ENCODE measurements at regions not wholly inside any gene's neighbourhood (a gene's known extent, or its start where the extent isn't known, plus 50 kb on each side); places are given as distances from the start of the nearest gene placed in this dataset.

GRCh38 chr1:193634876-193635275, 448.5 kb upstream of the B3GALT2 start:
- DNase-seq (ENCODE audit: low read depth) = no peak
- FAIRE-seq = no peak

GRCh38 chr1:193634470-193634869, 448.1 kb upstream of the B3GALT2 start:
- no peak for TF ChIP-seq CTCF (IDR thresholded peaks at IDR 0.05; ENCODE audit: insufficient read depth, low read length, severe bottlenecking)
- H3K36me3 ChIP-seq (ENCODE audit: control insufficient read depth, insufficient read depth, low read length) = no peaks in the 10 kb centered on the region
- H3K27me3 ChIP-seq (ENCODE audit: control insufficient read depth, insufficient read depth, low read length) = no peaks in the 10 kb centered on the region
- FAIRE-seq (no peak), DNase-seq (ENCODE audit: low read depth) (peak; percentile 60)
- H3K4me3 ChIP-seq (ENCODE audit: low read depth, low read length) = no peak overlapping the region

More at GRCh38 chr1:193634876-193635275, 448.5 kb upstream of the B3GALT2 start:
- Histone ChIP-seq H3K36me3 (ENCODE audit: control insufficient read depth, insufficient read depth, low read length) (no peaks in the 10 kb centered on the region), H3K27me3 (ENCODE audit: control insufficient read depth, insufficient read depth, low read length) (no peaks in the 10 kb centered on the region), H3K4me3 (ENCODE audit: low read depth, low read length) (no peak overlapping the region)
- TF ChIP-seq CTCF (IDR thresholded peaks at IDR 0.05; ENCODE audit: insufficient read depth, low read length, severe bottlenecking) = no peak

- FAIRE-seq (no peak), DNase-seq (ENCODE audit: low read depth) (no peak)
- Histone ChIP-seq H3K27me3 (ENCODE audit: control insufficient read depth, insufficient read depth, low read length) (no peaks in the 10 kb centered on the region), H3K36me3 (ENCODE audit: control insufficient read depth, insufficient read depth, low read length) (no peaks in the 10 kb centered on the region), H3K4me3 (ENCODE audit: low read depth, low read length) (no peak overlapping the region)
- no peak for TF ChIP-seq CTCF (IDR thresholded peaks at IDR 0.05; ENCODE audit: insufficient read depth, low read length, severe bottlenecking)
Observed at GRCh38 chr1:193633991-193634390, 447.6 kb upstream of the B3GALT2 start.

- DNase-seq (ENCODE audit: low read depth) = no peak
- Histone ChIP-seq H3K36me3 (ENCODE audit: control insufficient read depth, insufficient read depth, low read length) (no peaks in the 10 kb centered on the region), H3K27me3 (ENCODE audit: control insufficient read depth, insufficient read depth, low read length) (no peaks in the 10 kb centered on the region), H3K4me3 (ENCODE audit: low read depth, low read length) (no peak overlapping the region)
- TF ChIP-seq CTCF (IDR thresholded peaks at IDR 0.05; ENCODE audit: insufficient read depth, low read length, severe bottlenecking) = no peak
- no peak for FAIRE-seq
Observed at GRCh38 chr1:193633093-193633492, 446.7 kb upstream of the B3GALT2 start.

GRCh38 chr1:193631306-193631705, 444.9 kb upstream of the B3GALT2 start:
- no peak for FAIRE-seq

More at GRCh38 chr1:193631306-193631705, 444.9 kb upstream of the B3GALT2 start:
- H3K36me3 ChIP-seq (ENCODE audit: control insufficient read depth, insufficient read depth, low read length) = no peaks in the 10 kb centered on the region
- H3K4me3 ChIP-seq (ENCODE audit: low read depth, low read length) = no peak overlapping the region
- no peaks in the 10 kb centered on the region for H3K27me3 ChIP-seq (ENCODE audit: control insufficient read depth, insufficient read depth, low read length)
- no peak for TF ChIP-seq CTCF (IDR thresholded peaks at IDR 0.05; ENCODE audit: insufficient read depth, low read length, severe bottlenecking)
- no peak for DNase-seq (ENCODE audit: low read depth)

All from bronchial epithelial cell (primary cell).